Epithelial cell of proximal tubule (primary cell): ENCODE measurements at regions not wholly inside any gene's neighbourhood (a gene's known extent, or its start where the extent isn't known, plus 50 kb on each side); places are given as distances from the start of the nearest gene placed in this dataset.

ENCODE experiments used
- DNase-seq: peaks from one replicate; pipeline ENCODE4 v3.0.0-alpha.2; 2011; ENCODE audit warnings: low read depth
- H3K4me3 ChIP-seq: 2 replicates; pipeline ENCODE4 v1.5.1; 2011; ENCODE audit warnings: low read depth, mild to moderate bottlenecking, low read length
- TF ChIP-seq, protein P1 (sequence below): conservative IDR thresholded peaks from 2 replicates; pipeline ENCODE4 v1.5.1; 2012; ENCODE audit warnings: low read depth, mild to moderate bottlenecking, low read length

DNA sequence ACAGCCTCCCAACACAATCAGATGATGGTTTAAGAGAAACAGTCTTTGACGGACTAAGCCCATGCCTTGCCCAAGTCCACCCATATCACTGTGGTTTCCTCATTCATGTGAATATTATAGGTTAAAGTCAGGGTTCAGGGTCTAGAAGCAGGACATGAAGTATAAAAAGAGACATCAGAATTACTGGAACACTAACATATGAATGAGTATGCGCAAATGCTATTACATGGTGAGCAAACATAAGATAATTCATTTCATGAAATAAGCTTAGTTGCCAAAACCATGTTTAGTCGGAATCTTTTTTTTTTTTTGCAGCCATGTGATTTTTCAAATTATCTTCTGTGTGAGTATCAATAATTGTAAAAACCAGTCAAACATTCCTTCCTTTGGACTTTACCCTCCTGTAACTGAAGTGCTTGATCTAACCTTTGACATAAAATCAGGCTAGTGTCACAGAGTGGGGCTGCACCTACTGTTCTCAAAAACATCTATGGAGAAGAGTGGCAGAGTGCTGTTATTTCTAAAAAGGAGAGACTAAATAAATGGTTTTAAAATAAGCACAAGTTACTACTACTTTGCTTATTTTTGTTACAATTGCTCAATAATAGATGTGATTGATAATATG lies 84.9 kb upstream of the NRIP1 start:
- H3K4me3 ChIP-seq = no peak overlapping the region
- TF ChIP-seq, protein P1, sequence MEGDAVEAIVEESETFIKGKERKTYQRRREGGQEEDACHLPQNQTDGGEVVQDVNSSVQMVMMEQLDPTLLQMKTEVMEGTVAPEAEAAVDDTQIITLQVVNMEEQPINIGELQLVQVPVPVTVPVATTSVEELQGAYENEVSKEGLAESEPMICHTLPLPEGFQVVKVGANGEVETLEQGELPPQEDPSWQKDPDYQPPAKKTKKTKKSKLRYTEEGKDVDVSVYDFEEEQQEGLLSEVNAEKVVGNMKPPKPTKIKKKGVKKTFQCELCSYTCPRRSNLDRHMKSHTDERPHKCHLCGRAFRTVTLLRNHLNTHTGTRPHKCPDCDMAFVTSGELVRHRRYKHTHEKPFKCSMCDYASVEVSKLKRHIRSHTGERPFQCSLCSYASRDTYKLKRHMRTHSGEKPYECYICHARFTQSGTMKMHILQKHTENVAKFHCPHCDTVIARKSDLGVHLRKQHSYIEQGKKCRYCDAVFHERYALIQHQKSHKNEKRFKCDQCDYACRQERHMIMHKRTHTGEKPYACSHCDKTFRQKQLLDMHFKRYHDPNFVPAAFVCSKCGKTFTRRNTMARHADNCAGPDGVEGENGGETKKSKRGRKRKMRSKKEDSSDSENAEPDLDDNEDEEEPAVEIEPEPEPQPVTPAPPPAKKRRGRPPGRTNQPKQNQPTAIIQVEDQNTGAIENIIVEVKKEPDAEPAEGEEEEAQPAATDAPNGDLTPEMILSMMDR = no peak
- no peak for DNase-seq

DNA sequence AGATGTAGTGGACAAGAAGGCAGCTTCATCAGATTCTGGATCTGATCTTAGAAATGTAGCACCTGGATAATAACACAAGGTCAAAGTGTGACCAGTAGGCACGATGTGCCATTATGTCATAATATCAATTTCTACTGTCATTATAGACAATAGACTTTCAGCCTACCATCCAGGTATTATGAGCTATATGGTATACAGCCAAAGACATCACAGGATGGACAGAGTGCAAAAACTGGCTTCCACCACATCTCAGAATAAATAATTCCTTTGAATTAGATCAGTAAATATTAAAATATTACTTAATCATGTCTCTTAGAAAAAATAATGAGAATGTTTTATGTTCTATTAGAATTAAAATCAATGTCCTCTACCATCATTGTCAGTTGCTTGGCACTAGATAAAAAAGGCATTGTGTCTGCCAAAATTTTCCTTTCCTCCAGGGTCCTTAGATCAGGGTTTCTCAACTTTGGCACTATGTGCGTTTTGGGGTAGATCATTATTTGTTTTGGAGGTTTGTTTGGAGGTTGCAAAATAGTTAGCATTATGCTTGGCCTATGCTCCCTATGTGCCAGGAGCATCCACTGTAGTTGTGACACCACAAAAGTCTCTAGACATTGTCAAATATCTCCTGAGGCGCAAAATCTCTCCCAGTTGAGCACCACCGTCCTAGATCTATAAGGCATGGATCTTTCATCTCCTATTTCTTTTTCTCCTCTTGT lies 86.7 kb upstream of the NRIP1 start:
- TF ChIP-seq, protein P1 = no peak
- DNase-seq = no peak
- H3K4me3 ChIP-seq = no peak overlapping the region

DNA sequence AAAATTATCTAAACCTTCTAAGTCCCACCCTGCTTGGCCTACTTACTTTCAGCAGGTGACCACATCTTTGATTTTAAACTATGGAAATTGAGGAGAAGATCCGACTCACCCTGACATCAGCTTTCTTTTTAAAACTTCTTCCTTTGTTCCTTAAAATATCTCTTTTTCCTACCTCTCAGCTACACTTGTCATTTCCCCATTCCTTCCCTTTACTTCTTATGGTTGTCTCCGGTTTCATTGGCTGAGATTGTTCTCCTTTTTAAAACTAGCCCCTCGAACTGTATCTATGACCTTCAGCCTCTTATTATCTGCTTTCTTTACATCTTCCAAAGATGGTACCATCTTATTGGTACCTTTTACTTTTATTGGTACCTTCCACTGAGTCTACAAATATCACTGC lies 87.8 kb upstream of the NRIP1 start:
- H3K4me3 ChIP-seq = no peak overlapping the region
- no peak for DNase-seq
- TF ChIP-seq, protein P1 = no peak

DNA sequence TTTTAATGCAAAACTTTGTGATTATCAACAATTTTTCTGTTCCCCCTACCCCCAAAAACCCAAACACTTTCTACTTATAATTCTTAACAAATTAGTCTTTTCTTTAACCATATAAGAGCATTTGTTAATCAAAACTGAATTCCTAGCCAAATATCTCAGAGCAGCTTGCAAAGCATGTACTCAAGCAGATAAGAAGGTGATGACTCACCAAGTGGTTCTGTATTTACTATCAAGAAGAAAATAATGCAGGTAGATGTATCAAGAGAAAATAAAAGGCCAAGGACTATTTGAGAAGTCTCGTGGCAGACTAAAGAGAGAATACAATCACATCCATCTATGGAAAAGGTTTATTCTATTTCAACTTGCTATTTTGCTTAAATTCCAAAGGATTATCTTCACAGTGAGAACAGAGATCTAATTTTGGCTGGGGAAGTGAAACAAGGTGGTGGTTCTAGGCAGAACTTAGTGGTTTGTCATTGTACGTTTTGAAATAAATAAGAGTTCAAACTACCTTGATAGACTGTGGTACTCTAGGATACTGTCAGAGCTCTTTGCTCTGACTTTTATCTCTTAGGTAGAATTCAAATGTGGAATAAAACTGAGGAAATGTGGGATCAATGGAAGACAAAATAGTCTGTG lies 94.7 kb upstream of the NRIP1 start:
- DNase-seq = no peak
- no peak overlapping the region for H3K4me3 ChIP-seq
- TF ChIP-seq, protein P1 = no peak

DNA sequence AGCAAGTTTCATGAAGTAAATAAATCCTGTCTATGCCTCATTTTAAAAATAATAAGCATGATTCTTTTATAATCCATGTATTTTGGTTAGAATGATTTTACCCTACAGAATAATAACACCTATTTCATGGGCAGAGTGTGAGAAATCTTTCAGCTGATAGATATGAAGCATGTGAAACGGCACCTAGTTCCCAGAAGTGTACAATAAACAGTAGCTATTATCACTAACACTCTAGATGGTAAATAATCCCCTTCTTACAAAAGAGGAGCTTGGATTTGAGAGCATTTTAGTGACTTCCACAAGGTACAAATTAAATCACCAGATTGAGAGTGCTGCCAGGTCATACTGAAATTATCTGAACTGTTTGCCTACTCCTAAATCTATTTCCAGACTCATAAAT lies 95.3 kb upstream of the NRIP1 start:
- no peak for DNase-seq
- TF ChIP-seq, protein P1 = no peak
- H3K4me3 ChIP-seq = no peak overlapping the region

DNA sequence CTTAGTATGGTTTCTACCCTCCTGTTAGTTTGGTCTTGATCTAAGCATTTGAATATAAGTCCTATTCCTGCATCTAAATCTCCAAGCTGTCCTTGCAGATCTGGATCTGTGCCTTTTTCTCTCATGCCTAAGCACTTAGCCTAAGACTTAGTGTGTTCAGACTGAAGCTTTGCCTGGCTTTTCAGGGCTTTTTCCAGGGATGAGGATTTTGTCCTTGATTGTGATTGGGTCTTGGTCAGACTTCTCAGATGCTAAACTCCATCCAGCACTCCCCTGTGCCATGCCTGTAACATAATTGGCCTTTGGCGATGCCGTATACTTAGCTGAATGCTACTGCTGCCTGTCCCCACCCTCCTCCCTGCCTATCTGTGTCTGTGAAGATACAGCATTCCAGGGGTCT lies 98.1 kb upstream of the NRIP1 start:
- TF ChIP-seq, protein P1 = no peak
- no peak overlapping the region for H3K4me3 ChIP-seq
- DNase-seq = no peak

- H3K4me3 ChIP-seq = no peak overlapping the region
- TF ChIP-seq, protein P1 = no peak
- no peak for DNase-seq
Observed at GRCh38 chr21:15164273-15164672, 99.5 kb upstream of the NRIP1 start.
